Omental fat pad (tissue), 3 donors: ENCODE measurements at regions not wholly inside any gene's neighbourhood (a gene's known extent, or its start where the extent isn't known, plus 50 kb on each side); places are given as distances from the start of the nearest gene placed in this dataset.

ENCODE experiments used
- ATAC-seq: fragments of 150-250 bp; one replicate; pipeline ENCODE4 v1.9.1; 2016; ENCODE audit warnings: mild to moderate bottlenecking, moderate library complexity; ENCODE audit not compliant: low FRiP score
- DNase-seq: peaks from one replicate; pipeline ENCODE4 v3.0.0-alpha.2; 2019; ENCODE audit warnings: low spot score
- TF ChIP-seq, protein P1 (sequence below), 3 donors: fragments of 450-650 bp; IDR thresholded peaks; one replicate each; pipeline ENCODE4 v1.5.1; 2016 to 2017; ENCODE audit warnings: antibody characterized with exemption in 3 of 3, mild to moderate bottlenecking in 3 of 3, moderate library complexity in 2 of 3

DNA sequence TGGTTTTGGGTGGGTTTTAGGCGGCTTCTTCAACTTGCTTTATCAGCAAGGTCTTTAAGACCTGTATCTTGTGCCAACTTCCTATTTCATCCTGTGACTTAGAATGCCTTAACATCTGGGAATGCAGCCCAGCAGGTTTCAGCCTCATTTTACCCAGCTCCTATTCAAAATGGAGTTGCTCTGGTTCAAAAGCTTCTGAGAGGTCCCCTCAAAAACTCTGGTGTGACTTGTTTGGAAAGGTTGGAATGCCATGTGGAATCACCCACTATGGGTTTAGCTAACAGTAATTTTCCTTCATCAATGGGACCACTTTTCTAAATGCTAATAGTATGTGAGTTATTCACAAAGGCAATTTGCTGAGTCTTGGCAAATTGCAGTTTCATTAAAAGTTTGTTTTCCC is 509.4 kb upstream of the SMIM21 start:
- DNase-seq (no peak), ATAC-seq (no peak)
- TF ChIP-seq, protein P1, sequence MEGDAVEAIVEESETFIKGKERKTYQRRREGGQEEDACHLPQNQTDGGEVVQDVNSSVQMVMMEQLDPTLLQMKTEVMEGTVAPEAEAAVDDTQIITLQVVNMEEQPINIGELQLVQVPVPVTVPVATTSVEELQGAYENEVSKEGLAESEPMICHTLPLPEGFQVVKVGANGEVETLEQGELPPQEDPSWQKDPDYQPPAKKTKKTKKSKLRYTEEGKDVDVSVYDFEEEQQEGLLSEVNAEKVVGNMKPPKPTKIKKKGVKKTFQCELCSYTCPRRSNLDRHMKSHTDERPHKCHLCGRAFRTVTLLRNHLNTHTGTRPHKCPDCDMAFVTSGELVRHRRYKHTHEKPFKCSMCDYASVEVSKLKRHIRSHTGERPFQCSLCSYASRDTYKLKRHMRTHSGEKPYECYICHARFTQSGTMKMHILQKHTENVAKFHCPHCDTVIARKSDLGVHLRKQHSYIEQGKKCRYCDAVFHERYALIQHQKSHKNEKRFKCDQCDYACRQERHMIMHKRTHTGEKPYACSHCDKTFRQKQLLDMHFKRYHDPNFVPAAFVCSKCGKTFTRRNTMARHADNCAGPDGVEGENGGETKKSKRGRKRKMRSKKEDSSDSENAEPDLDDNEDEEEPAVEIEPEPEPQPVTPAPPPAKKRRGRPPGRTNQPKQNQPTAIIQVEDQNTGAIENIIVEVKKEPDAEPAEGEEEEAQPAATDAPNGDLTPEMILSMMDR (IDR thresholded peaks at IDR 0.05), result no peak

GRCh38 chr18:75931079-75931478 is 503.6 kb upstream of the SMIM21 start:
- TF ChIP-seq, protein P1 (IDR thresholded peaks at IDR 0.05), result no peak
- ATAC-seq, result no peak
- DNase-seq, result no peak

- TF ChIP-seq, protein P1 (IDR thresholded peaks at IDR 0.05), result no peak
- DNase-seq (no peak), ATAC-seq (no peak)
These were observed 501.2 kb upstream of the SMIM21 start for GRCh38 chr18:75928706-75929105.

DNA sequence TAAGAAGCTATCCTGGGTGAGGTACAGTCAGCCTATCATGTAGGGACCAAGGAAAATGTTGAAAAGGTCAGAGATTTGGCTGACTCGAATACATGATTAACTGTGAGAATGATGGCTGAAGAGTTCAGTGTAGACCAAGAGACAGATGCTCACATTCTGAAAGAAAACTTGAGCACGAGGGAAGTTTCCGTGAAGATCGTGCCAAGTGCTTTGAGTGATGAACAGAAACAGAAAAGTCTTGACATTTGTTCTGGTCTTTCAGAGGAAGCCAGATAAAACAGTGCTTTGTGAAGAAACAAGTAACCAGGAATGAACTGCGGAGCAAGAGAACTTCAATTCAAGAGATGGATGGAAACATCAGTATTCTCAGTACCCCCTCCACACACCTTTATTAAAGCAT is 500.3 kb upstream of the SMIM21 start:
- ATAC-seq, result no peak
- TF ChIP-seq, protein P1 (IDR thresholded peaks at IDR 0.05), result no peak
- DNase-seq, result no peak

DNA sequence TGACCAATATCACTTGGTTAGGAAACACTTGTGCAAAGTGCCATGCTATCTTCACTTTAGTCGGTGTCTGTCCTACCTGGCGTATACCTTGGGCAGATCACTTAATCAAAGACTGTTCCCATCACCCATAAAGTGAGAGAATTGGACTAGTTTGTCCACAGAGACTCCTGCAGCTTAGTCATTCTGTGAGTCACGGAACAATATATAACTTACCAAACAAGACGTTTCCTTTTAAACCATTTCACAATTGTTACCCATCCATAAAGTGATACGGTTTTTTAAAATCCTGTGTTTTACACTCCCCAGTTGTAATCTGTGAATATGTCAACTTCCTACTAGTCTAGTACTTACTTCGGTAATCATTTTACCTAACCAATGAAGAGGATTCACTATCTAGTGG is 499.3 kb upstream of the SMIM21 start:
- DNase-seq, result no peak
- no peak for ATAC-seq
- TF ChIP-seq, protein P1 (IDR thresholded peaks at IDR 0.05), result no peak

- TF ChIP-seq, protein P1 (IDR thresholded peaks at IDR 0.05), result no peak
- no peak for DNase-seq
These were observed 495.7 kb upstream of the SMIM21 start for GRCh38 chr18:75923169-75923568.

DNA sequence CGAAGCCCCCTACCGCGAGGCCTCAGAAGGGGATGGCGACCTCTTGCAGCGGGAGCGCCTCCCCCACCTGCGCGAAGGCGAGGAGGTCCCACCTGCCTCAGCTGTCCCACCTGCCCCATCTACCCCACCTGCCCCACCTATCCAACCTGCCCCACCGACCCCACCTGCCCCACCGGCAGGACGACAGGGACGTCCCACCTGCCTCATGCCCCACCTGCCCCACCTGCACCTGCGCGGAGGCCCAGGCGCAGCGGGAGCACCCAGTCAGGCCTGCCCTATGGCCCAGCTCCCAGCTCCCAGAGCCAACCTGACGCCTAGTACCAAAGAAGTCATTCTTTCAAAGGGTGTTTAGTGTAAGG is 489.1 kb upstream of the SMIM21 start:
- DNase-seq (no peak), ATAC-seq (no peak)
- TF ChIP-seq, protein P1 (IDR thresholded peaks at IDR 0.05), result no peak

More at GRCh38 chr18:75923169-75923568, 495.7 kb upstream of the SMIM21 start:
- peak; percentile 85 for ATAC-seq
